ENCODE measurements at regions not wholly inside any gene's neighbourhood (a gene's known extent, or its start where the extent isn't known, plus 50 kb on each side); places are given as distances from the start of the nearest gene placed in this dataset.

- H2AFZ ChIP-seq (ENCODE audit: low read length), result no peak overlapping the region
- no peak overlapping the region for H3K23ac ChIP-seq (ENCODE audit: low read depth, low read length, poor library complexity)
- H3K18ac ChIP-seq (ENCODE audit: low read length), result no peak overlapping the region
- H2AK5ac ChIP-seq (ENCODE audit: low read depth, low read length), result peak overlapping the region; percentile 47
- no peak overlapping the region for H3K4ac ChIP-seq (ENCODE audit: low read length)
- no peak overlapping the region for H2BK12ac ChIP-seq (ENCODE audit: low read length)
- H2BK15ac ChIP-seq (ENCODE audit: low read length), result no peak overlapping the region
- H3K27ac ChIP-seq (replicated peaks; ENCODE audit: low read length), result no peak overlapping the region
- no peak overlapping the region for H3K4me3 ChIP-seq (ENCODE audit: low read length in 2 of 2)
- H4K91ac ChIP-seq (ENCODE audit: low read depth, low read length, poor library complexity), result no peak overlapping the region
- no peak overlapping the region for H3K9ac ChIP-seq (ENCODE audit: low read depth, low read length, poor library complexity)
- H4K8ac ChIP-seq (ENCODE audit: low read depth, low read length), result no peak overlapping the region
- peaks cover 0 to 17% (median 0%) of the 10 kb centered on the region in 3 experiments for H3K27me3 ChIP-seq (ENCODE audit: control insufficient read depth in 3 of 3, insufficient read depth in 3 of 3, low read depth in 1 of 3, low read length in 3 of 3)
- no peak overlapping the region for H2BK120ac ChIP-seq (ENCODE audit: low read depth, low read length)
- no peak for DNase-seq (ENCODE audit: low spot score)
- H3K4me2 ChIP-seq (ENCODE audit: insufficient read depth, low read length, poor library complexity, severe bottlenecking), result no peak overlapping the region
- H2BK5ac ChIP-seq (ENCODE audit: low read length), result no peak overlapping the region
- WGBS, 2 donors (ENCODE audit: extremely low coverage in 2 of 2, insufficient read length in 2 of 2, insufficient replicate concordance in 1 of 2), result no CpG with 5 or more reads among the region's 12 CpGs
- H3K4me1 ChIP-seq (ENCODE audit: control insufficient read depth in 2 of 2, insufficient read depth in 1 of 2, low read depth in 1 of 2, low read length in 2 of 2), result peaks cover 0 to 5% of the 10 kb centered on the region in 2 donors
- H3K14ac ChIP-seq (ENCODE audit: low read length), result no peak overlapping the region
- no peaks in the 10 kb centered on the region for H3K9me3 ChIP-seq (replicated peaks in 1 of 2; ENCODE audit: control insufficient read depth in 2 of 2, insufficient read depth in 1 of 2, low read depth in 1 of 2, low read length in 2 of 2)
- no peaks in the 10 kb centered on the region for H3K79me1 ChIP-seq (ENCODE audit: low read depth, low read length)
- no peaks in the 10 kb centered on the region for H3K36me3 ChIP-seq (replicated peaks in 1 of 2; ENCODE audit: control insufficient read depth in 2 of 2, insufficient read depth in 2 of 2, low read length in 2 of 2)
These were observed 284.4 kb downstream of the CTTN start for GRCh38 chr11:70682760-70683159.

GRCh38 chr11:70687716-70688115 is 289.4 kb downstream of the CTTN start:
- no peak for DNase-seq (ENCODE audit: low spot score)
- Histone ChIP-seq H3K27me3 (ENCODE audit: control insufficient read depth in 3 of 3, insufficient read depth in 3 of 3, low read depth in 1 of 3, low read length in 3 of 3) (peaks cover 0 to 3% (median 0%) of the 10 kb centered on the region in 3 experiments), H3K4me2 (ENCODE audit: insufficient read depth, low read length, poor library complexity, severe bottlenecking) (no peak overlapping the region), H3K23ac (ENCODE audit: low read depth, low read length, poor library complexity) (no peak overlapping the region), H3K4ac (ENCODE audit: low read length) (no peak overlapping the region), H3K9me3 (replicated peaks in 1 of 2; ENCODE audit: control insufficient read depth in 2 of 2, insufficient read depth in 1 of 2, low read depth in 1 of 2, low read length in 2 of 2) (no peaks in the 10 kb centered on the region), H2BK120ac (ENCODE audit: low read depth, low read length) (no peak overlapping the region), H3K79me1 (ENCODE audit: low read depth, low read length) (no peaks in the 10 kb centered on the region), H3K4me3 (ENCODE audit: low read length in 2 of 2) (no peak overlapping the region), H4K91ac (ENCODE audit: low read depth, low read length, poor library complexity) (no peak overlapping the region), H3K9ac (ENCODE audit: low read depth, low read length, poor library complexity) (no peak overlapping the region), H2AK5ac (ENCODE audit: low read depth, low read length) (no peak overlapping the region), H2AFZ (ENCODE audit: low read length) (no peak overlapping the region), H3K4me1 (ENCODE audit: control insufficient read depth in 2 of 2, insufficient read depth in 1 of 2, low read depth in 1 of 2, low read length in 2 of 2) (peaks cover 0 to 4% of the 10 kb centered on the region in 2 donors), H3K27ac (replicated peaks; ENCODE audit: low read length) (no peak overlapping the region), H2BK12ac (ENCODE audit: low read length) (no peak overlapping the region), H4K8ac (ENCODE audit: low read depth, low read length) (no peak overlapping the region), H2BK15ac (ENCODE audit: low read length) (no peak overlapping the region), H3K14ac (ENCODE audit: low read length) (no peak overlapping the region), H3K36me3 (replicated peaks in 1 of 2; ENCODE audit: control insufficient read depth in 2 of 2, insufficient read depth in 2 of 2, low read length in 2 of 2) (no peaks in the 10 kb centered on the region), H2BK5ac (ENCODE audit: low read length) (no peak overlapping the region), H3K18ac (ENCODE audit: low read length) (no peak overlapping the region)
- no CpG with 5 or more reads among the region's 6 CpGs for WGBS, 2 donors (ENCODE audit: extremely low coverage in 2 of 2, insufficient read length in 2 of 2, insufficient replicate concordance in 1 of 2)

- Histone ChIP-seq H3K9me3 (replicated peaks in 1 of 2; ENCODE audit: control insufficient read depth in 2 of 2, insufficient read depth in 1 of 2, low read depth in 1 of 2, low read length in 2 of 2) (no peaks in the 10 kb centered on the region), H4K91ac (ENCODE audit: low read depth, low read length, poor library complexity) (no peak overlapping the region), H3K4me3 (ENCODE audit: low read length in 2 of 2) (no peak overlapping the region), H3K27me3 (ENCODE audit: control insufficient read depth in 3 of 3, insufficient read depth in 3 of 3, low read depth in 1 of 3, low read length in 3 of 3) (peaks cover 0 to 6% (median 0%) of the 10 kb centered on the region in 3 experiments), H3K36me3 (replicated peaks in 1 of 2; ENCODE audit: control insufficient read depth in 2 of 2, insufficient read depth in 2 of 2, low read length in 2 of 2) (no peaks in the 10 kb centered on the region), H2BK12ac (ENCODE audit: low read length) (no peak overlapping the region), H2AK5ac (ENCODE audit: low read depth, low read length) (no peak overlapping the region), H4K8ac (ENCODE audit: low read depth, low read length) (no peak overlapping the region), H2BK120ac (ENCODE audit: low read depth, low read length) (no peak overlapping the region), H3K4ac (ENCODE audit: low read length) (no peak overlapping the region), H3K79me1 (ENCODE audit: low read depth, low read length) (no peaks in the 10 kb centered on the region), H2AFZ (ENCODE audit: low read length) (no peak overlapping the region), H3K18ac (ENCODE audit: low read length) (no peak overlapping the region), H3K14ac (ENCODE audit: low read length) (no peak overlapping the region), H3K27ac (replicated peaks; ENCODE audit: low read length) (no peak overlapping the region), H3K4me1 (ENCODE audit: control insufficient read depth in 2 of 2, insufficient read depth in 1 of 2, low read depth in 1 of 2, low read length in 2 of 2) (peaks cover 0 to 4% of the 10 kb centered on the region in 2 donors), H3K23ac (ENCODE audit: low read depth, low read length, poor library complexity) (no peak overlapping the region), H2BK5ac (ENCODE audit: low read length) (no peak overlapping the region), H2BK15ac (ENCODE audit: low read length) (no peak overlapping the region), H3K4me2 (ENCODE audit: insufficient read depth, low read length, poor library complexity, severe bottlenecking) (no peak overlapping the region), H3K9ac (ENCODE audit: low read depth, low read length, poor library complexity) (no peak overlapping the region)
- WGBS, 2 donors (ENCODE audit: extremely low coverage in 2 of 2, insufficient read length in 2 of 2, insufficient replicate concordance in 1 of 2), result no CpG with 5 or more reads among the region's 8 CpGs
- no peak for DNase-seq (ENCODE audit: low spot score)
These were observed 289.8 kb downstream of the CTTN start for GRCh38 chr11:70688142-70688541.

- H2BK5ac ChIP-seq (ENCODE audit: low read length), result no peak overlapping the region
- H3K4me3 ChIP-seq (ENCODE audit: low read length in 2 of 2), result no peak overlapping the region
- H2BK120ac ChIP-seq (ENCODE audit: low read depth, low read length), result no peak overlapping the region
- H3K14ac ChIP-seq (ENCODE audit: low read length), result no peak overlapping the region
- no peak overlapping the region for H4K91ac ChIP-seq (ENCODE audit: low read depth, low read length, poor library complexity)
- no peaks in the 10 kb centered on the region for H3K79me1 ChIP-seq (ENCODE audit: low read depth, low read length)
- H3K4me1 ChIP-seq (ENCODE audit: control insufficient read depth in 2 of 2, insufficient read depth in 1 of 2, low read depth in 1 of 2, low read length in 2 of 2), result peaks cover 0 to 4% of the 10 kb centered on the region in 2 donors
- no CpG with 5 or more reads among the region's 6 CpGs for whole genome bisulfite sequencing, 2 donors (ENCODE audit: extremely low coverage in 2 of 2, insufficient read length in 2 of 2, insufficient replicate concordance in 1 of 2)
- H3K36me3 ChIP-seq (replicated peaks in 1 of 2; ENCODE audit: control insufficient read depth in 2 of 2, insufficient read depth in 2 of 2, low read length in 2 of 2), result no peaks in the 10 kb centered on the region
- H2BK15ac ChIP-seq (ENCODE audit: low read length), result no peak overlapping the region
- H3K23ac ChIP-seq (ENCODE audit: low read depth, low read length, poor library complexity), result no peak overlapping the region
- no peaks in the 10 kb centered on the region for H3K9me3 ChIP-seq (replicated peaks in 1 of 2; ENCODE audit: control insufficient read depth in 2 of 2, insufficient read depth in 1 of 2, low read depth in 1 of 2, low read length in 2 of 2)
- H3K4me2 ChIP-seq (ENCODE audit: insufficient read depth, low read length, poor library complexity, severe bottlenecking), result no peak overlapping the region
- H3K4ac ChIP-seq (ENCODE audit: low read length), result no peak overlapping the region
- H4K8ac ChIP-seq (ENCODE audit: low read depth, low read length), result no peak overlapping the region
- DNase-seq (ENCODE audit: low spot score), result no peak
- no peak overlapping the region for H2BK12ac ChIP-seq (ENCODE audit: low read length)
- no peak overlapping the region for H2AFZ ChIP-seq (ENCODE audit: low read length)
- H3K27me3 ChIP-seq (ENCODE audit: control insufficient read depth in 3 of 3, insufficient read depth in 3 of 3, low read depth in 1 of 3, low read length in 3 of 3), result peaks cover 0 to 7% (median 0%) of the 10 kb centered on the region in 3 experiments
- no peak overlapping the region for H3K27ac ChIP-seq (replicated peaks; ENCODE audit: low read length)
- no peak overlapping the region for H3K18ac ChIP-seq (ENCODE audit: low read length)
- no peak overlapping the region for H2AK5ac ChIP-seq (ENCODE audit: low read depth, low read length)
- no peak overlapping the region for H3K9ac ChIP-seq (ENCODE audit: low read depth, low read length, poor library complexity)
These were observed 291.4 kb downstream of the CTTN start for GRCh38 chr11:70689764-70690163.
